ENCODE measurements at regions not wholly inside any gene's neighbourhood (a gene's known extent, or its start where the extent isn't known, plus 50 kb on each side); places are given as distances from the start of the nearest gene placed in this dataset.

GRCh38 chr2:238985041-238985729, 137.3 kb downstream of the TWIST2 start:
- DNase-seq (ENCODE audit: low spot score), result no peak

GRCh38 chr2:238985931-238986446, 138.1 kb downstream of the TWIST2 start:
- no peak for DNase-seq (ENCODE audit: low spot score)

GRCh38 chr2:238986491-238987351, 138.8 kb downstream of the TWIST2 start:
- no peak for DNase-seq (ENCODE audit: low spot score)

GRCh38 chr2:238987352-238987981, 139.6 kb downstream of the TWIST2 start:
- DNase-seq (ENCODE audit: low spot score), result no peak

GRCh38 chr2:238988105-238988504, 140.2 kb downstream of the TWIST2 start:
- DNase-seq (ENCODE audit: low spot score), result no peak

- no peak for DNase-seq (ENCODE audit: low spot score)
Measured at GRCh38 chr2:238988752-238989151, 140.9 kb downstream of the TWIST2 start.

- no peak for DNase-seq (ENCODE audit: low spot score)
Measured at GRCh38 chr2:238989484-238989883, 141.6 kb downstream of the TWIST2 start.

- no peak for DNase-seq (ENCODE audit: low spot score)
Measured at GRCh38 chr2:238994432-238994831, 146.5 kb downstream of the TWIST2 start.

GRCh38 chr2:238994876-238995275, 147.0 kb downstream of the TWIST2 start:
- no peak for DNase-seq (ENCODE audit: low spot score)

GRCh38 chr2:238995634-238996033, 147.7 kb downstream of the TWIST2 start:
- no peak for DNase-seq (ENCODE audit: low spot score)

GRCh38 chr2:238996331-238997136, 148.6 kb downstream of the TWIST2 start:
- DNase-seq (ENCODE audit: low spot score), result no peak

- DNase-seq (ENCODE audit: low spot score), result no peak
Measured at GRCh38 chr2:238997137-238997390, 149.2 kb downstream of the TWIST2 start.

- no peak for DNase-seq (ENCODE audit: low spot score)
Measured at GRCh38 chr2:238997684-238998083, 149.8 kb downstream of the TWIST2 start.

Measured in SW480 (cell line).